Mesenchymal stem cell (in vitro differentiated cells and primary cell): ENCODE measurements at regions not wholly inside any gene's neighbourhood (a gene's known extent, or its start where the extent isn't known, plus 50 kb on each side); places are given as distances from the start of the nearest gene placed in this dataset.
"Not testable (repeated sequence)": the region's sequence is repeated elsewhere in the genome, so short reads cannot be mapped to it uniquely, and the experiment has no call there.

Source experiments
- DNase-seq: peaks from one replicate; pipeline ENCODE4 v3.0.0-alpha.2; 2013
- H2AFZ ChIP-seq: one replicate; pipeline ENCODE4 v1.6.1; 2013; ENCODE audit warnings: low read depth, mild to moderate bottlenecking, control low read depth, inconsistent platforms, low read length, moderate library complexity
- H2AK5ac ChIP-seq: 2 replicates; pipeline ENCODE4 v1.6.1; 2013; ENCODE audit warnings: low read length, moderate library complexity, mild to moderate bottlenecking, inconsistent platforms; ENCODE audit not compliant: severe bottlenecking
- H2BK120ac ChIP-seq: one replicate; pipeline ENCODE4 v1.6.1; 2013; ENCODE audit warnings: low read depth, mild to moderate bottlenecking, inconsistent platforms, low read length, moderate library complexity
- H2BK12ac ChIP-seq, 2 experiments: one replicate each; pipeline ENCODE4 v1.6.1; 2013; ENCODE audit warnings: inconsistent platforms in 2 of 2, low read length in 2 of 2, mild to moderate bottlenecking in 2 of 2, moderate library complexity in 2 of 2, control low read depth in 1 of 2
- H2BK15ac ChIP-seq: one replicate; pipeline ENCODE4 v1.6.1; 2013; ENCODE audit warnings: mild to moderate bottlenecking, low read depth, inconsistent platforms; ENCODE audit not compliant: poor library complexity, severe bottlenecking
- H2BK5ac ChIP-seq: 2 replicates; pipeline ENCODE4 v1.6.1; 2013; ENCODE audit warnings: low read depth, mild to moderate bottlenecking, low read length, control low read depth, inconsistent platforms; ENCODE audit not compliant: poor library complexity, severe bottlenecking
- H3K14ac ChIP-seq, 2 experiments: one replicate each; pipeline ENCODE4 v1.6.1; 2013; ENCODE audit warnings: inconsistent platforms in 2 of 2, low read length in 2 of 2, control low read depth in 1 of 2, mild to moderate bottlenecking in 1 of 2, moderate library complexity in 1 of 2
- H3K18ac ChIP-seq, 2 experiments: one replicate each; pipeline ENCODE4 v1.6.1; 2013; ENCODE audit warnings: inconsistent platforms in 2 of 2, low read length in 2 of 2, control low read depth in 1 of 2, low read depth in 1 of 2, mild to moderate bottlenecking in 1 of 2
- H3K23ac ChIP-seq, 2 experiments: one replicate each; pipeline ENCODE4 v1.6.1; 2013; ENCODE audit warnings: inconsistent platforms in 2 of 2, low read length in 2 of 2, mild to moderate bottlenecking in 2 of 2, moderate library complexity in 2 of 2, control low read depth in 1 of 2
- H3K27ac ChIP-seq: 2 replicates; pipeline ENCODE4 v1.5.1; 2013; ENCODE audit warnings: mild to moderate bottlenecking, moderate library complexity, low read length, control low read depth, inconsistent platforms; ENCODE audit not compliant: poor library complexity, severe bottlenecking
- H3K27me3 ChIP-seq, 2 experiments: 2 replicates each; pipeline versions ENCODE4 v1.6.1 to v1.7.0; 2013; ENCODE audit warnings: low read length in 2 of 2, mild to moderate bottlenecking in 2 of 2, moderate library complexity in 2 of 2, control low read depth in 1 of 2, inconsistent platforms in 1 of 2; ENCODE audit not compliant: control insufficient read depth in 1 of 2, insufficient read depth in 1 of 2
- H3K36me3 ChIP-seq, 2 experiments: 2 replicates each; pipeline versions ENCODE4 v1.6.1 to v1.7.0; 2013; ENCODE audit warnings: low read length in 2 of 2, control low read depth in 1 of 2, inconsistent platforms in 1 of 2, low read depth in 1 of 2, mild to moderate bottlenecking in 1 of 2; ENCODE audit not compliant: insufficient read depth in 2 of 2, control insufficient read depth in 1 of 2
- H3K4ac ChIP-seq, 2 experiments: one replicate each; pipeline ENCODE4 v1.6.1; 2013; ENCODE audit warnings: inconsistent platforms in 2 of 2, low read length in 2 of 2, mild to moderate bottlenecking in 2 of 2, moderate library complexity in 2 of 2, control low read depth in 1 of 2, low read depth in 1 of 2
- H3K4me1 ChIP-seq: 2 replicates; pipeline ENCODE4 v1.6.1; 2013; ENCODE audit warnings: low read depth, low read length, control low read depth; ENCODE audit not compliant: control insufficient read depth, insufficient read depth
- H3K4me2 ChIP-seq: 2 replicates; pipeline ENCODE4 v1.6.1; 2013; ENCODE audit warnings: low read length, mild to moderate bottlenecking, inconsistent platforms; ENCODE audit not compliant: poor library complexity, severe bottlenecking
- H3K4me3 ChIP-seq, 2 experiments: 2 replicates each; pipeline versions ENCODE4 v1.5.1 to v1.7.0; 2013; ENCODE audit warnings: low read length in 2 of 2, mild to moderate bottlenecking in 2 of 2, control low read depth in 1 of 2, low read depth in 1 of 2; ENCODE audit not compliant: insufficient read depth in 1 of 2
- H3K79me1 ChIP-seq: replicated peaks from 2 replicates; pipeline ENCODE4 v1.6.1; 2013; ENCODE audit warnings: mild to moderate bottlenecking, control low read depth, low read length, inconsistent platforms; ENCODE audit not compliant: poor library complexity, severe bottlenecking
- H3K9ac ChIP-seq: 2 replicates; pipeline ENCODE4 v1.7.0; 2013; ENCODE audit warnings: mild to moderate bottlenecking, low read length, moderate library complexity
- H3K9me3 ChIP-seq: 2 replicates; pipeline ENCODE4 v1.7.0; 2013; ENCODE audit warnings: mild to moderate bottlenecking, low read length; ENCODE audit not compliant: control insufficient read depth
- H4K8ac ChIP-seq: one replicate; pipeline ENCODE4 v1.6.1; 2013; ENCODE audit warnings: inconsistent platforms, mild to moderate bottlenecking, low read length, moderate library complexity
- H4K91ac ChIP-seq: one replicate; pipeline ENCODE4 v1.6.1; 2013; ENCODE audit warnings: mild to moderate bottlenecking, low read length, inconsistent platforms
- WGBS: methylation state at CpG from one replicate; pipeline ENCODE4 v1.1.7; 2013; ENCODE audit warnings: mixed read lengths; 5-methylcytosine and 5-hydroxymethylcytosine counted together

DNA sequence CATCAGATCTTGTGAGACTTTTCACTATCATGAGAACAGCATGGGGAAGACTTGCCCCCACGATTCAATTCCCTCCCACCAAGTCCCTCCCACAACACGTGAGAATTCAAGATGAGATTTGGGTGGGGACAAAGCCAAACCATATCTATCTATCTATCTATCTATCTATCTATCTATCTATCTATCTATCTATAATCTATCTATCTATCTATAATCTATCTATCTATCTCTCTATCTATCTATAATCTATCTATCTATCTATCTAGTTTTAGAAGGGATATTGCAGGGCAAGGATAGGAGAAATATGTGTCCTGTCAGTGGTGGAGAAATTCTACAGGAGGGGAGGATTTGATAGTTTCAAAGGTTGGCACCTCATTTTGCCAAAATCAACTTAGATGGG, 279.8 kb upstream of the PROK2 start:
- H3K14ac ChIP-seq, H4K8ac ChIP-seq, H3K4me3 ChIP-seq, H4K91ac ChIP-seq, H2BK5ac ChIP-seq, H3K23ac ChIP-seq, H3K79me1 ChIP-seq, H2BK120ac ChIP-seq, H2BK15ac ChIP-seq, H3K9me3 ChIP-seq, H3K27ac ChIP-seq, H3K36me3 ChIP-seq, H3K4ac ChIP-seq, H2AK5ac ChIP-seq, DNase-seq, H3K9ac ChIP-seq, H2AFZ ChIP-seq, H3K4me2 ChIP-seq, H3K4me1 ChIP-seq, H3K18ac ChIP-seq, H3K27me3 ChIP-seq, H2BK12ac ChIP-seq: not testable (repeated sequence)
- WGBS = 46% methylated on average over 2 of the region's 2 CpGs

DNA sequence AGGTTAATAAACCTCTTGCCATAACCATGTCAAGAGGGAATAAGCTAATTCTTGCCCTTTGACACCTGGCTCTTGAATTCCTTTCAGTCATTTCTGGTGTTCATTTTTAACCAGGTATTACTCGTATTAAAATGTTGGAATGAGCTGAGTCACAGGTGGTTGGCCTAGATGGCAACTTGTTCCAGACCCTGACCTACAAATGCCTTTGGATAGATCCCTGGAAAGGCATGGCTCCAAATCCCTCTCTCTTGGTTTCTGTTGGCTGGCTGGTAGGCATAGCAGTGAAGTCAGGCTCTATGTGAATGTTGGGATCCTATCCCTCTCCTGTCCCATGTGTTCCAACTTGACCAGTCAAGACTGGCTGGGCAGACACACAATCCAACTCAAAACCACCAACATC, 277.1 kb upstream of the PROK2 start:
- 94% methylated on average over 1 of the region's 1 CpG for WGBS
- Histone ChIP-seq H3K18ac (peak overlapping the region in 1 of 2 experiments; percentile 30), H3K36me3 (no peaks in the 10 kb centered on the region), H4K91ac (no peak overlapping the region), H2AFZ (no peak overlapping the region), H3K79me1 (no peaks in the 10 kb centered on the region), H3K4ac (no peak overlapping the region), H3K4me1 (no peaks in the 10 kb centered on the region), H4K8ac (no peak overlapping the region), H2BK120ac (no peak overlapping the region), H3K9me3 (no peaks in the 10 kb centered on the region), H3K4me3 (no peak overlapping the region), H3K23ac (no peak overlapping the region), H3K4me2 (no peak overlapping the region), H3K27ac (no peak overlapping the region), H3K9ac (no peak overlapping the region), H2BK12ac (no peak overlapping the region), H2BK15ac (no peak overlapping the region), H3K27me3 (peaks cover 3 to 8% of the 10 kb centered on the region in 2 experiments), H3K14ac (no peak overlapping the region), H2BK5ac (no peak overlapping the region), H2AK5ac (no peak overlapping the region)
- no peak for DNase-seq

DNA sequence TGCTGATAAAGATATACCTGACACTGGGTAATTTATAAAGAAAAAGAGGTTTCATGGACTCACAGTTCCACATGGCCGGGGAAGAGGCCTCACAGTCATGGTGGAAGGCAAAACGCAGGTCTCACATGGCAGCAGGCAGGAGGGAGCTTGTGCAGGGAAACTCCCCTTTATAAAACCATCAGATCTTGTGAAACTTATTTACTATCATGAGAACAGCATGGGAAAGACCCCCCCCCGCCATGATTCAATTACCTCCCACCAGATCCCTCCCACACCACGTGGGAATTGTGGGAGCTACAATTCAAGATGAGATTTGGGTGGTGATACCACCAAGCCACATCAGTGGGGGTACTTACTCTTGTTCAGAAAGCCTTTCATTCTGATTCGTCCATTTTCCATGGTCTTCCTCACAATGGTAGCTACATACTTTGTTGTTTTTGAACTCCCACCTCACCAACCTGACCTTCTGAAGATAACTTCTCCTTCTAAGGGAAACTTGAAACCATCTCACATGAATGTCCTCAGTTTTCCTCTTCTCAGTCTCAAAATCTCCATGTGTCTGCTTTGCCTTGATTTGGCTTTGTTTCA, 275.6 kb upstream of the PROK2 start:
- H3K9me3 ChIP-seq = no peaks in the 10 kb centered on the region
- no peak overlapping the region for H3K9ac ChIP-seq
- H3K14ac ChIP-seq = no peak overlapping the region
- no peak overlapping the region for H2BK5ac ChIP-seq
- no peak overlapping the region for H3K4me2 ChIP-seq
- H2BK12ac ChIP-seq = no peak overlapping the region
- H3K4me3 ChIP-seq = no peak overlapping the region
- no peak overlapping the region for H3K18ac ChIP-seq
- H3K79me1 ChIP-seq = no peaks in the 10 kb centered on the region
- no peak overlapping the region for H2BK15ac ChIP-seq
- no peaks in the 10 kb centered on the region for H3K36me3 ChIP-seq
- H2AFZ ChIP-seq = no peak overlapping the region
- H3K23ac ChIP-seq = no peak overlapping the region
- H3K4me1 ChIP-seq = no peaks in the 10 kb centered on the region
- no peak overlapping the region for H2BK120ac ChIP-seq
- no peak overlapping the region for H3K4ac ChIP-seq
- WGBS = 78% methylated on average over 4 of the region's 5 CpGs
- H3K27me3 ChIP-seq = peaks cover 3 to 8% of the 10 kb centered on the region in 2 experiments
- H2AK5ac ChIP-seq = no peak overlapping the region
- H3K27ac ChIP-seq = no peak overlapping the region
- no peak overlapping the region for H4K91ac ChIP-seq
- H4K8ac ChIP-seq = no peak overlapping the region
- DNase-seq = no peak

DNA sequence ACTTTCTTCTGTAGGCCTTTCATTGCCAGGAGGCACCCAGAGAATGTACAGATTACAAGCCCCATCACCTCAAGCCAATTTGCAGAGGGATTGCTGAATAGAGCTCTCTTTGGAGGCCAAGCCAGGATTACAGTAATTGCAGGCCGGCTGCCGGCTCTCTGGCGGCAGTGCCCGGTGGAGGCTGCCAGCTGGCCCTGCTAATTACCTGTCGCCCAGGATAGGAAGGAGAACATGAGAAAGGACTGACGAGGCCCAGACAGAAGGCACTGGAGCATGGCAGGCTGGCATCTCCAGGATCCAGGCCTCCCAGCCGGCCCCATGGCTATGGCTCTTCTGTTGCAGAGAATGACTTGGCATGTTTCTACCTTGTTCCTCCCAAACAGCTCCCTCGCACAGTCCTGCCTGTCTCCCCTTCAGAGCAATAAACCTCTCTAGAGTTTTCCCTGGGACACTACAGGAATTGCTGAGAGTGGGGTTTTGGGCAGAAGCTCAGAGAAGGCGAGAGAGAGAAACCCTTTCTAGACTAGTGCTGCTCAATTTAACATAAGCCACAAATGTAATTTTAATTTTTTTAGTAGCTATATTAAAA, 273.6 kb upstream of the PROK2 start:
- Histone ChIP-seq H3K79me1 (no peaks in the 10 kb centered on the region), H3K36me3 (no peaks in the 10 kb centered on the region), H2AFZ (no peak overlapping the region), H4K91ac (peak overlapping the region; percentile 71), H2BK15ac (no peak overlapping the region), H3K4me3 (no peak overlapping the region), H3K23ac (no peak overlapping the region), H3K9ac (no peak overlapping the region), H2BK120ac (no peak overlapping the region), H3K14ac (peak overlapping the region in 1 of 2 experiments; percentile 68), H4K8ac (no peak overlapping the region), H3K27me3 (peaks cover 3 to 8% of the 10 kb centered on the region in 2 experiments), H3K4ac (no peak overlapping the region), H3K9me3 (no peaks in the 10 kb centered on the region), H3K27ac (no peak overlapping the region), H2AK5ac (no peak overlapping the region), H2BK12ac (no peak overlapping the region), H3K4me2 (no peak overlapping the region), H3K18ac (no peak overlapping the region), H3K4me1 (no peaks in the 10 kb centered on the region), H2BK5ac (no peak overlapping the region)
- no peak for DNase-seq
- WGBS = 90% methylated on average over 7 of the region's 9 CpGs
